Stimulated activated CD4-positive, alpha-beta T cell treated with anti-CD3 and anti-CD28 coated beads, TNF-alpha, amount 100 ng/mL, for 24 hours (primary cell): ENCODE measurements at regions not wholly inside any gene's neighbourhood (a gene's known extent, or its start where the extent isn't known, plus 50 kb on each side); places are given as distances from the start of the nearest gene placed in this dataset.
"Not testable (repeated sequence)": the region's sequence is repeated elsewhere in the genome, so short reads cannot be mapped to it uniquely, and the experiment has no call there.

ENCODE experiments used
- DNase-seq, 3 experiments: peaks; one replicate each; pipeline ENCODE4 v3.0.0-alpha.2; 2020; ENCODE audit warnings: low read depth in 3 of 3

DNA sequence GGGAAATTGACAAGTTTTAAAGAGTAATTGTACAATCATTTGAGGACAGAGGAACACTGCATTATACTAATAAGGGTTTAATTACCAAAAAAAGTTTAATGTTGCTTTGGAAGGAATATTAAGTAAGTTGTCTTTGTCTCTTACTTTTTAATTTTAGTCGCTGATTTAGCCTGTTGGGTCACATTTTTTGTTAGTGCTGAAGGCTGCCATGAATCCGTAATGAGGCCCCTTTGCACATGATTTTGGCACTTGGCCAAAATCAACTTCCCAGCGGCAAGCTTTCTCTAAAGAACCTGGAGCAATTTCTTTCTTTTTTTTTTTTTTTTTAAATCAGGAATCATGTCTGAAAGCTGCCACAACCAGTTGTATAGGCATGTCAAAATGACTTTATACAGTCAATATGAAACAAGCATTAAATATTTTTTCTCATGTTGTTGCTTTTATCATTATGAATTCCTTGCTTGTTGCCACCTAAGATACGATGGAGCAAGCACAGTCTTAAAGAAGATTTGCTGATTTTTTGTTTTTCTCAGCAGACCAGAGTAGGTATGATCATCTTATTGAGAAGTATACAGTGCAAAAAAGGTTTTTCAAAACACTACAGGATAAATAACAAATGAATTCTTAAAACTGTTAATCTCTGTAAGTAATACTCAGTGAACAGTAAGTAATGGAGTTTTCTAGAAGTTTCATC is 690.4 kb downstream of the USP25 start:
- no peak for DNase-seq

DNA sequence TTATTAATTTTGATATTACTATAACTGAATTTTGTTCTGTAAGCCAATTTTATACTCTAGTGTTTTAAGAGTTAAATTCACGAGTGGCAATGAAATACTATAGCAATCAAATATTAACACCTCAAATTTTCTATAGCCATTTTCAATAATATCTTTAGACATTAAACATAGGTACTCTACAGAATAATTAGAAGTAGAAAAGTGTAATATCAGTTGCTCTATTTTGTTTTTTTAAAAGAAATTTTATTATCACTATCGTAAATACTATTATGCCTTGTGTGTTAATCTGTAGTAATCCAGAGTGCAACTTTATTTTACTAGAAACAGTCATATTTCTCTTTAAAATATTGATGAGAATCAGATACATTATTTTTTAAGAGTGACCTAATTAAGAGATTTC is 691.2 kb downstream of the USP25 start:
- DNase-seq, result no peak

DNA sequence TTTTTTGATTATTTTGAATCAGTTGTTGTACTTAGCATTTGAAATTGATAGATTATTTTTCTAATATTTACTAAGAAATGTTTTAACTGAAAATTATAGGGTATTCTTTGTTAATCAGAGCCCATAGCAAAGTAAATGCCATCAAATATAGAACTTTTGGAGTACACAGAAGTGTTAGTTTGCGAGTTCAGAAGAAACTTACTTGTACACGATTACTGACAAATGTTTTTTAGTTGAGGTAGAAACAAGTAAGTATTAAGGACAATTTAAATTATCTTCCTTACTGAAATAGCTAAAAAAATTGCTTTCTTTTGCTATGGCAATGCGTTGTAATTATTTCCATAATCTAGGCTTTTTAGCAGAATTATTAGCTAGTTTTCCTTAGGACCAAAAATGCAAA is 692.2 kb downstream of the USP25 start:
- no peak for DNase-seq

DNA sequence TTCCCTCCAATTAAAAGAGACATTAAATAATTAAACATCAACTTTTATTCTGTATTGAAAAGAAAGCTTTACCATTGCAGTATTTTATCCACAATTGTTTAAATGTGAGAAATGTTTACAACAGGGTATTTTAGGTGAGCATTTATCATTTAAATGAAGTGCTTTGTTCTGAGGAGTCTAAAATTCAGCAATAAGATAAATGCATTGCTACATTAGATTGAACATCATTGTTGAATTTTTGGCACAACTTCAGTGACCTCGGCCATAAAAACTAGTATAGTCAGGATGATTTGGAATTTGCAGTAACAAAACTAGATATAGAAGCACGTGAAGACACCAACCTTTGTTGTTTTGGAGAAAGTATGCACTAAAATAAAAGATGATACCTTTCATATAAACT is 692.9 kb downstream of the USP25 start:
- no peak for DNase-seq

DNA sequence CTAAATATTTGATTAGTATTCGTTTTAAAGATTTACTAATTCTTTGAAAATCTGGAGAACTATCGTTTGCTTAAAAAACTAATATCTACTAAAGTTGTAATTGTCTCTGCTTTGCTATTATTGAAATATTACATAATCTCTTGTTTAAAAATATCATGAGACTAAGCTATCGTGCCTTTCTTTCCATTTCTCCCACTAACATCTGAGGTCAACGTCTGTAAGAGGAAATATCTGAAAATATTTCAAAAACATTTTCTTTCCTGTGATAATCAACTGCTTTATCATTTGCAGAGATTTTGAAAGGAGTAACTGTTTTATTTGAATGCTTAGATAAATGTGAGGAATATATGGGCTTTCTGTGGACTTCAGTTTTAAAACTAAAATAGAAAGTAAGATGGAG is 694.1 kb downstream of the USP25 start:
- DNase-seq, result no peak

DNA sequence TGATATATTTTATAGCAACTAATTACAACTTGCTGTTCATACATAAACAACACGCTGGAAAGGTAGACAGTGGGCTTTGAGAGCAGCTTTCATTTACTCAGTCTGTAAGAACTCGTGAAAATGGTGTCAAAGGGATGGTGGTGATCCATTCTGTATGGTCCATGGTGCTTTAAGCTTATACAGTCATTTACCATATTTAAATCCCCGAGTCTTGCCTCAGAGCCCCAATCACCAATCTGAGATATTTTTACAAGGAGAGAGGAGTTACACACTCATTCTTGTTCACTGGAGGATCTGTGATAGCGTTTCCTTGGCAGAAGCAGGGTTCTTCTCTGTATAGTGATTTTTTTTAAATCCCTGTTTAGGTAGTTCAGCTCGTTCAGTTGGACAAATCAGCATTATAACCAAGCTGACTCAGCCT is 694.6 kb downstream of the USP25 start:
- no peak for DNase-seq

DNA sequence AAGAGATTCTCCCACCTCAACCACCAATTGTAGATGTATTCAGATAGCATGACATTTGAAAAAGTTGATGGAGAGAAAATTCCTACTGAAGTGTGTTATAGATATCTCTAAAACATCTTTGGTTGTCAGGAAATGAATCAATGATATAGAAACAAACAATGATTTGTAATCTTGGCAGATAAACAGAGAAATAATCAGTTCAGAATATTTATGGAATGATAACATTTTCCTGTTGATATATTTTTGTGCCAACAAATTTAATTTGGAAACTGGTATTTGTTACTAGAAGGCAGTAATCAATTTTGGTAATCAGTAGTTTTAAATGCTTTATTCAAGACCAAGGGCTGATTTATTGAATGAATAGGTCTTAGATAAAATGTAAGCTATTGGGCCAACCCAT is 695.6 kb downstream of the USP25 start:
- DNase-seq, result no peak

DNA sequence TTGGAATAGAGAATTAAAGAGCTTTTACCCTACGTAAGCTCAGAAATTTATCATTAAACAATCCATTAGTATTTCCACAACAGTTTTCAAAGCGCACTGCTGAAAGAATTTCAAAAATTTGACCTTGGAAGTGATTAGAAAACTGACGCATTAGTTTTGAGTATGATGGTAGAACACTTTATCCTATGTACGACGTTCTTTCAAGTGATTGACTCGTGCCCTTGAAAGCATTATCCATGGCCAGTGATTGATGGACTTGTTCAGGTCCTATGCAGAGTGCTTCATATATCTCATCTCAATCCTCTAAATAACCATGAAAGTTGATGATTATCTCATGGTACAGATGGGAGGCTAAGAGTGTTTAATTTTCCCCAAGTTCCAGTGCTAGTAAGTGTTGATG is 697.2 kb downstream of the USP25 start:
- DNase-seq, result no peak

DNA sequence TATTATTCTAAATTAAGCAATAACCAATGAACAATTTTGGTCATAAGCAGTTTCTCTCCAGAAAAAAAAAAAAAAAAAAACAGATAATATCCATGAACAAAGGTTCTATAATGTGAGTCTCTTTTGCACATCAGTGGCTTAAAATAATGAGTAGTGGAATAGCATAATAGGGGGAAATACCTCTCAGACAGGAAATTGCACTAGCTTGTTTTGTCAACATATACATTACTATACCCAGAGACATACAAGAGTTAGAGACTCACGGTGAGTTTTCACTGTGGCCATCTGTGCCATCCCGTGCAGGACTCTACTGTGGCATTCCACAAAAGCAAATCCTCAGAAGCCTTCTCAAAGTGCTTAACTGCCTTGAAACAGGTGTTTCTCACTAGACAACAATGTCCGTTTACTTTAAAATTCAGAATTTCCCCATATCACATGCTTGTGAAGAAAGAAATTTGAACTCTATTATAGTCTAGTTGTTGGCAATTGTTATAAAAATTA is 697.9 kb downstream of the USP25 start:
- DNase-seq, result no peak

DNA sequence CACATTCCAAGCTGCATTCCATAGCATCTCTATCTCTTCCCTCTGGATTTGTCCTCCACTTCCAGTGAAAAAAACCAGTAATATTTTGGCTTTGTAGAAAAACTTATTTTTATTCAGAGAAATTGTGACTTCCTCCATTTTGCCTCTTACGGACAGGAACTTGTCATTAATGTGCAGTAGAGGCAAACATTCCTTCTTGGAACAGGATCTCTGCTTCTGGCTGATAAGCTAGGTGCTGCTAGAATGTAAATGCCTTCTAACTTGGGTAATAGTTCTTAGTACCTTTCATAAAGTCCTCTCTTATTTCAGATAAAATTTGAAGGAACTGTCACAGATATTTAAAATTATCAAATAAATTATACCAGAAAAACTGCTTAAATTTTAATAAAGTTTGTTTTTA is 707.8 kb downstream of the USP25 start:
- no peak for DNase-seq

DNA sequence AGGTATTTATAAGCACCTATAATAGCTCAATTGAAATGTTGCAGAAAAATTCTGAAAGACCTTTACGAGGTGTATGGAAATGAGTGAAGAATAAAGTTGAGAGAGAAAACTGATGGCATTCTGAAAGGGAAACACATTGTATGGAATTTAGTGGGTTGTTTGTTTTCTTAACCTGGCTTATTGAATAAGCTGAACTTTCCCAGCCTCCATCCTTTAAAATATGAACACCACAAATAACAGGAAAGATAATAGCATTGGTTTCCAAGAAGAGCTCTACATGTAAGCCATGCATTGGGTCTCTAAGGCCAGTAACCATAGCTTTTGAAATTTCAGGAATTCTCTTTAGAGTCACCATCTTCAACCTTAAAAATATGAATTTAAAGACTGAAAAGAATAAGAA is 709.0 kb downstream of the USP25 start:
- DNase-seq, result no peak

DNA sequence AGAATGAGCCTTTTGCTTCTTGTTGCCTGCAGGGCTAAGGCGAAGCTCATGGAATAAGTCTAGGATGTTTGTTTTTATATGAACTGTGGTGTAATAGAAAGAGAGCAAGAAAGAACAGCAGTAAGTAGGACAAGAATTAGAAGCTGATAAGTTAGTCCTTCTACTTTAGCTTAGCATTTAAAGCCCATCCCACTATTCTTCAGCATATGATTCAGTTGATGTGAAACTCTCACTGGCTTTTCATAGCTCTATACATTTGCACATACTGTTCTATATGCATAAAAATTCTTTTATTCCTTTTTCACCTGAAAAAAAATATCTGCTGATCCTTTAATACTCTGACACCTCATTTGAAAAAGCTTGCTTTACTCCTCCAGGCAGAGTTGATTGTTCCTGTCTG is 712.0 kb downstream of the USP25 start:
- DNase-seq, result no peak

DNA sequence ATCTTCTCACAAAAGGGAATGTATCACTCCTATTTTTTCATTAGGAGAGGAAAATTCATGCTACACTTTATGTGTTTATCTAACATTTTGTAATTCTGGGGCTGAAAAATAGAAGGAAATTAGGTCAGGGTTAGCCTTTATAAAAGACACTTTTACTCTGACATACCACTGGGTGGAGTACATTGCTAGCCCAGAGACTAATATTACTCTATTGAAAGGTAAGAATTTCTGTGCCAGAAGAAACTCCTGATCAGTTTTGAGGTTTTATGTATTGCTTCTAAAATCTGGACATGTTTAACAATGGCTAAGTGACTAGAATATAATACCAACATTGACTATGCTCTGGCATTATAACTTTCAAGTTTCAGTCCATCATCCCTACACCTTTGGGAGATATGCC is 724.6 kb downstream of the USP25 start:
- DNase-seq, result no peak

DNA sequence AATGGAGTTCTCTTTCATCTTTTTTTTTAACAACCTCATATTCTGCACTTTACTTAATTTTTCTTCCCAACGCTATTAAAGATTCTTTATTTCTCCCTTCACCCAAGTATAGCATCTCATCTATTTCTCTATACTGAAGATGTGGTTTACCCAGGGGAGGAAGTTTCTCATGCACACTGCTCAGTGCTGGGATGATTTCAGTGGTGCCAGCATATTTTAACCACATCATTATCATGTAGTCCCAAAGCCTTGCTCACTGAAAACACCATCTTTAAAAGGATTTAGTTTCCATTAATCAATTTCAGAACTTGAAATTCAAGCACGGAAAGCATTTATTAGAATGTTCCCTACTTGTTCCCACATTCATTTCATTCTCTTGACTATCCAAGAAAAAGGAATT is 725.7 kb downstream of the USP25 start:
- no peak for DNase-seq

DNA sequence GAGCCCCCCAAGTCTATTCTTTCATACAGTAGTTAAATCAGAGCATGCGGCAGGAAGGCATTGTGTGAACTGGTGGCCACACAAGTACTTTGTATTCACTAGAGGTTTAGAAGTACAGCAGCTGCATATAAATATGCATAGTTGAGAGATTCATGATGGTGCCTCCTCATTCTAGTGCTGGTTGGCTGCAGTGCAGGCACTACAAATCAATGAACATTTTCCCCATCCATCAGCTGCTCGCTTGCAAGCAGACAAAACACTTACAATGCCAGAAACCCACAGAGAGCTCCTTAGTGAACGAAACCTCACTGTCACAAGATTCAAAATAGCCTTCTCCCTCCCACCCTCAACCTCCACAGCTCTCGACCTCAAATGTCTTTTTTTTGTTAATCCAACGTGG is 726.2 kb downstream of the USP25 start:
- DNase-seq, result no peak

DNA sequence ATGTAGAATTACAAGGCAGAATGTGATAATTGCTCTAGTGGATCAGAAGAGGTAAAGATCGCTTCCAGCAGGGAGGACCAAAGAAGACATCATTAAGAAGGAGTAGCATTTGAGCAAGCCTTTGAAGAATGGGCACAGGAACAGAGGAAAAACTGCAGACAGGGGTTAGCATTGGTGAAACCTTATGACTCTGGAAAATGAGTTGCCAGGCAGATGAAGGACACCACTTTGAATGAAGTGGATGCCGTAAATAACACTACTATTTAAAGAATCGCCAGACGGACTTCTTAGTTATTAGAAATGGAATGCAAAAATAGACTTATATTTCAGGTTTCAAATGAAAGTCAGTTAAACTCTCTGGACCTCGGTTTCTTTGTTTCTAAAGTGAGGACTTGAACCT is 727.7 kb downstream of the USP25 start:
- no peak for DNase-seq

DNA sequence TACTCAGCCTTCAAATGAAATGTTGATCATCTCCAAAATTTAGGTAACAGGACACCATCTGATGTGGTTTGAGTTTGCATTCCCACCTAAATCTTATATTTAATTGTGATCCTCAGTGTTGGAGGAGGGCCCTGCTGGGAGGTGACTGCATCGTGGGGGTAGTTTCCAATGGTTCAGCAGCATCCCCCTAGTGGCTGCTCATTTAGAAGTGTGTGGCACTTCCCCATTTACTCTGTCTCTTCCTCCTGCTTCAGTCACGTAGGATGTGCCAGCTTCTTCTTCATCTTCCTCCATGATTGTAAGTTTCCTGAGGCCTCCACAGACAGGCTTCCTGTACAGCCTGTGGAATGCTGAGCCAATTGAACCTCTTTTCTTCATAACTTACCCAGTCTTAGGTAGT is 731.2 kb downstream of the USP25 start:
- DNase-seq, result no peak

DNA sequence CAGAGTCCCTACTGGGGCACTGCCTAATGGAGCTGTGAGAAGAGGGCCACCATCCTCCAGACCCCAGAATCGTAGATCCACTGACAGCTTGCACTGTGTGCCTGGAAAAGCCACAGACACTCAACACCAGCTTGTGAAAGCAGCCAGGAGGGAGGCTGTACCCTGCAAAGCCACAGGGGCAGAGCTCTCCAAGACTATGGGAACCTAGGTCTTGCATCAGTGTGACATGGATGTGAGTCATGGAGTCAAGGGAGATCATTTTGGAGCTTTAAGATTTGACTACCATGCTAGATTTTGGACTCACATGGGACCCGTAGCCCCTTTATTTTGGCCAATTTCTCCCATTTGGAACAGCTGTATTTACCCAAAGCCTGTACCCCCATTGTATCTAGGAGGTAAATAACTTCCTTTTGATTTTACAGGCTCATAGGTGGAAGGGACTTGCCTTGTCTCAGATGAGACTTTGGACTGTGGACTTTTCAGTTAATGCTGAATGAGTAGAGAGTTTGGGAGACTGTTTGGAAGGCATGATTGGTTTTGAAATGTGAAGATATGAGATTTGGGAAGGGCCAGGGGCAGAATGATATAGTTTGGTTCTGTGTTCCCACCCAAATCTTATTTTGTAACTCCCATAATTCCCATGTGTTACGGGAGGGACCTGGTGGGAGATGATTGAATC is 734.6 kb downstream of the USP25 start:
- not testable (repeated sequence) for DNase-seq

DNA sequence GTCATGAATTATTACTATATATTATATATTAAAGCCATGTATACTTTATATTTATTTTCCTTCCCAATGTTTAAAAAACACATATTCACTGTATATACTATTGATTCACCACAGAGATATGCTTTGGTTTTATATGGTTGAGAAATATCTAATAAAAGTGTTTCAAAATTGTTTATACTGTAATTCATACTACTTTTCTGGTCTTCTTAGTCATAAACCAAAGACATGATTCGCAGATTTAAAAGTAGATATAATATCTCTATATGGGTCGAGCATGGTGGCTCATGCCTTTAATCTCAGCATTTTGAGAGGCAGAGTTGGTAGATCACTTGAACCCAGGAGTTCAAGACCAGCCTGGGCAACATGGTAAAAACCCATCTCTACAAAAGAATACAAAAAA is 738.4 kb downstream of the USP25 start:
- no peak for DNase-seq

DNA sequence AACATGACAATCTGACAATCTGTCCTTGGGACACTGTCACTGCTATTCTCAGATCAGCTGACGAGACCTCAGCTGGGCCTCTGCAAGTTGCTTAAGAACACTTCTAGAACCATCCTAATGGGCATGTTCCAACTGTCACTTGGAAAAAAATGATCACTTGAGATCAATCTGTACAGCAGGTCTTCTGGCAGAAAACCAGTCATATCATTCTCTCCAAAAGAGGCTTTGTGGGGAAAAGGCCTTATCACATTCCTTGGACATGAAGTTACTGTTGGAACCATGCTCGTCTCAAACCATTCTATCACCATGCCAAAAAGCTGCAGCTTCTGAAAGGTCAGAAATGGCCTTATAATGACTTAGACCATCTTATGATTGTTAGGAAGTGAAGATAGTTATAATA is 744.2 kb downstream of the USP25 start:
- DNase-seq, result no peak

DNA sequence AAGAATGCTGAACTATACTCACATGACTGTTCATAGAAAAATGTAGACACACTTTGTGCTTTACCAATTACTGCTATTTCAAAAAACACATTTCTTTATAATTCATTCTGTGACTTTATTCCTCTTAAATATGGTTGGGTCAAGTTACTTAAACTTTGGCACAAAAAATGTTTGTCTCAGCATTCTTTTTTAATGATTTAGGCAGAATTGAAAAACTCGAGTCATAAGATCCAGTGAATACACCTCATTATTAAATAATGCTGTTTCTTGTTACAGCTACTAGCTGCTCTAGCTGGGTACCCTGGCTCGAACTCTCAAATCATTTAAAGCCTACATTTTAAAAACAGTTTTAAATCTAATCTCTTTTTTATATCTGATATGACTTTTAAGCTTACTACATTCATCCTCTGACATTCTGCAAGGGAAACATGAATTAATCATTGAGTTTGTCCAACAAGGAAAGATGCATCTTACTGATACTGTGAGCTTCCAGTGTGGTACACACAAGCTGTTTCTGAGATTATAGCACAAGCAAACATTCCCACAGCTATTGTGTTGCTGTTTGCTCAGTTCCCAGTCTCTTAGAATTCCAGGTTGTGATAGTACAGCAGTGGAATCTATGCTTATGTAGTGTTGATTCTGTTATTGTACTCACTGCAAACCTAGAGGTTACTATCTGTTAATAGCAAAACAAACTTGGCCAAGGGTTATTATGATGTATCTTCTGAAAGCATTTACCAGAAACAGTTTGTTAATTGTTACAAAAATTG is 746.5 kb downstream of the USP25 start:
- DNase-seq, result no peak

DNA sequence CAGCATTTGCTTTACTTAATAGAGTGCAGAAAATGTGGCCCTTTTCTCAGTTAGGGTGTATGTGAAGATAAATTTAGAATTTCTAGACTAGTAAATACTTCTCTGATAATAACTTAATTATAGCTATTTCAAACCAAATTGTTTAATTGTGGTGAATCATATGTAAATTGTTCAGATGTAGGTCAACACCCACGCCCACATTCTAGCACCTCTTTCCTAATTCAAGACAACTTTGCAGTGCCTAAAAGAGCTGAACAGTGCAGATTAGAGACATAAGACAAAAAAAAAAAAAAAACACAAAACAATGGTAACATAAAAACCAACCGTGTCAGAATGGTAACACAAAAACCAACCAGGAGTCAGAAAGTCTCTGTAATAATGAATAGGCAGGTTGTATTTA is 758.3 kb downstream of the USP25 start:
- no peak for DNase-seq

DNA sequence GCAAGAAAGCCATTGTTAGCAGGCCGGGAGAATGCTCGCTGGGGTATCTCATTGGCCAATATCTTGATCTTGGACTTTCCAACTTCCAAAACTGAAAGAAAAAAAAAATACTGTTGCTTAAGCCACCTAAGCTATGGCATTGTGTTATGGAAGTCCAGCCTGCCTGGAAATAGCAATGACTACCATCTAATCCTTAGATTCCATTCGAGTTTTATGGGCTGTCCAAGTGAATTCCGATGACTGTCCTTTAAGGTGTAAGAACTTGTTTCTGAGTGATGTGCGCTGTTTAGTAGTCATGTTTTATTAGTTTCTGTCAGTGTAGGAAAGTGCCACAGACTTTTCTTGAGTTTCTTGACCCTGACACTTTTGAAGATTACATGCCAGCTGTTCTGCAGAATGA is 762.6 kb downstream of the USP25 start:
- no peak for DNase-seq
